Aorta (tissue), 5 donors: ENCODE measurements at regions not wholly inside any gene's neighbourhood (a gene's known extent, or its start where the extent isn't known, plus 50 kb on each side); places are given as distances from the start of the nearest gene placed in this dataset.

Experiments
- ATAC-seq: fragments of 200-7000 bp; cut with Tn5 transposase; one replicate; pipeline ENCODE4 v1.9.1; 2022; ENCODE audit warnings: moderate library complexity; ENCODE audit not compliant: low FRiP score
- DNase-seq, 2 donors: peaks; one replicate each; pipeline ENCODE4 v3.0.0-alpha.2; 2020
- H3K27ac ChIP-seq, 2 donors: one replicate each; pipeline ENCODE4 v1.5.1; 2013; ENCODE audit warnings: low read length in 2 of 2, mild to moderate bottlenecking in 2 of 2, moderate library complexity in 2 of 2, control low read depth in 1 of 2, inconsistent platforms in 1 of 2, low read depth in 1 of 2
- H3K27me3 ChIP-seq, 2 donors: one replicate each; pipeline ENCODE4 v1.6.1; 2013; ENCODE audit warnings: control low read depth in 1 of 2, low read length in 1 of 2, mild to moderate bottlenecking in 1 of 2, moderate library complexity in 1 of 2; ENCODE audit not compliant: insufficient read depth in 2 of 2, control insufficient read depth in 1 of 2
- H3K36me3 ChIP-seq, 2 donors: one replicate each; pipeline ENCODE4 v1.6.1; 2013; ENCODE audit warnings: control low read depth in 1 of 2, low read length in 1 of 2, mild to moderate bottlenecking in 1 of 2; ENCODE audit not compliant: insufficient read depth in 2 of 2, control insufficient read depth in 1 of 2
- H3K4me1 ChIP-seq, 2 donors: one replicate each; pipeline ENCODE4 v1.6.1; 2013; ENCODE audit warnings: low read length in 2 of 2, control low read depth in 1 of 2, mild to moderate bottlenecking in 1 of 2, moderate library complexity in 1 of 2; ENCODE audit not compliant: insufficient read depth in 2 of 2, control insufficient read depth in 1 of 2
- H3K4me3 ChIP-seq, 2 donors: one replicate each; pipeline ENCODE4 v1.5.1; 2013; ENCODE audit warnings: low read length in 2 of 2, control low read depth in 1 of 2, mild to moderate bottlenecking in 1 of 2
- H3K9me3 ChIP-seq: one replicate; pipeline ENCODE4 v1.6.1; 2013; ENCODE audit warnings: mild to moderate bottlenecking, low read length; ENCODE audit not compliant: control insufficient read depth
- WGBS, 2 donors: extraction: QIAGEN DNeasy Blood & Tissue Kit; methylation state at CpG; one replicate each; pipeline ENCODE4 v1.1.7; 2013; 5-methylcytosine and 5-hydroxymethylcytosine counted together
- intact Hi-C, 2 donors: fragments of 100-400 bp; cut with DNase I; formaldehyde crosslinking; loops; one replicate each; pipeline versions ENCODE4 v1.14.2 to v1.15.0; 2022
- donor health status: healthy with polysubstance abuse.
- donor health status: Bipolar disorder and iron deficiency.
- donor health status: DM: no; HTN: no; CAD: no.
- donor health status: DM: no; HTN: no; CAD: no.
- donor health status: DM: yes; HTN: yes; CAD: no.

DNA sequence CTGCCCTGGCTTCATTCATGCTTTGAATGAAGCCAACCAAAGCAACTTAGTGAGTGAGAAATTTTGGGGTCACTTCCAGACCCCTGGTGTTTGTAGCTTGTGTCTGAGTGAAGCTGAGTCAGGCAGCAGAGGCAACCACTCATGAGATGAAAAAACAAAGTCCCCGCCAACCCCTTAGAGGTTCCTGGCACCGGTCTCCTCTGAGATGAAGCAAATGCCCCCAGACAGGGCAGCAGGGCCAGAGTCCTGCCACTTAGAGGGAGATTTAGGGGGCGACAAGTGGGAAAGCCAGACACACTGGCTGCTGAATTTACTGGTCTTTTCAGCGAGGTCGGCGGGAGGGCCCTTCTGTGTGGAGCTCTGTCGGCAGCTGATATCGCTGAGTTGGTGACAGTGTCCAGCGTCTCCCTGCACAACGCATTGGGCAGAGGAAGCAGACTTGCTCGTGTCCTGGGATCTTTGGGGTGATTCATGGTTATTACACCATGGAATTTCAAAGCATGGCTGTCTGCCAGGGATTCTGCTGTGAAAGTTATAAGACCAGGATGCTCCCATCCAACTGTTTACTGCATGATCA, 482.6 kb downstream of the MIAT start:
- H3K9me3 ChIP-seq, result no peaks in the 10 kb centered on the region
- ATAC-seq (peak; percentile 56), DNase-seq (peak in 1 of 2 donors; percentile 59)
- no peaks in the 10 kb centered on the region for H3K4me1 ChIP-seq
- H3K27ac ChIP-seq, result no peak overlapping the region
- WGBS, 2 donors, result 7 to 12% methylated on average over 11 of the region's 11 CpGs
- H3K36me3 ChIP-seq, result no peaks in the 10 kb centered on the region
- intact Hi-C loops, result no loop called here
- H3K4me3 ChIP-seq, result no peak overlapping the region
- H3K27me3 ChIP-seq, result no peaks in the 10 kb centered on the region

DNA sequence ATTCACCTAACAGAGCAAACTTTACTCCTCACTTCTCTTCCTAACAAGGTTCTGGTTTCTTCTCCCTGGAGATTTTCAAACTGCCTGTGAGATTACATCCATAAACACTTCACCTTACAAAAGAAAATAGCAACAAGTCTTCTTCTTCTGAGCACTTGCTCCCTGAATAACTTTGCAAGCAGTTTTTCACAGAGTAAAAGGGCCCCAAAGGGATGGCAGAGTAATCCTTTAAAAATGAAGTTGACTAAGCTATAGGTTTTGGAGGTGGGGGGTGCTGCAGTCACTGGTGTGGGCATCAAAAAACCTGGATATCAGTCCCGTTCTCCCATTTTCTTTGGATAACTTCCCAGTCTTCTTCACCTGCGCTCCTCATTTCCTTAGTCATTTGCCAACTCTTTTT, 484.9 kb downstream of the MIAT start:
- Histone ChIP-seq H3K27ac (no peak overlapping the region), H3K4me3 (no peak overlapping the region), H3K36me3 (no peaks in the 10 kb centered on the region), H3K9me3 (no peaks in the 10 kb centered on the region), H3K4me1 (no peaks in the 10 kb centered on the region), H3K27me3 (no peaks in the 10 kb centered on the region)
- DNase-seq (no peak), ATAC-seq (no peak)
- WGBS, 2 donors, result 56 to 65% methylated on average over 2 of the region's 2 CpGs
- intact Hi-C loops, result no loop called here

DNA sequence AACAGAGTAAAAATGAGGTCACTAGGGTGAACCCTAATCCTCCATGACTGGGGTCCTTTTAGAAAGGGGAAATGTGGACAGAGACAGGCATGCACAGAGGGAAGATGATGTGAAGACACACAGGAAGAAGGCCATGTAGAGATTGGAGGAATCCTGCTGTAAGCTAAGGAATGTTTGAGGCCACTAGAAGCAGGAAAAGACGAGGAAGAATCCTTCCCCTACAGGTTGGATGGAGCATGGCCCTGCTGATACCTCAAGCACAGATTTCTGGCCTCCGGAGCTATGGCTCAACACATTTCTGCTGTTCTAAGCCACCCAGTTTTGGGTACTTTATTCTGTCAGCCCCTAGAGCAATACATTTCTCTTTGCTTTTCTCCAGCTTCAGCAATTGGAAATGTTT, 486.9 kb downstream of the MIAT start:
- 79 to 91% methylated on average over 2 of the region's 2 CpGs for WGBS, 2 donors
- no peaks in the 10 kb centered on the region for H3K4me1 ChIP-seq
- DNase-seq (no peak), ATAC-seq (no peak)
- no peaks in the 10 kb centered on the region for H3K36me3 ChIP-seq
- intact Hi-C loops, result no loop called here
- no peaks in the 10 kb centered on the region for H3K27me3 ChIP-seq
- H3K9me3 ChIP-seq, result no peaks in the 10 kb centered on the region
- no peak overlapping the region for H3K4me3 ChIP-seq
- H3K27ac ChIP-seq, result no peak overlapping the region

DNA sequence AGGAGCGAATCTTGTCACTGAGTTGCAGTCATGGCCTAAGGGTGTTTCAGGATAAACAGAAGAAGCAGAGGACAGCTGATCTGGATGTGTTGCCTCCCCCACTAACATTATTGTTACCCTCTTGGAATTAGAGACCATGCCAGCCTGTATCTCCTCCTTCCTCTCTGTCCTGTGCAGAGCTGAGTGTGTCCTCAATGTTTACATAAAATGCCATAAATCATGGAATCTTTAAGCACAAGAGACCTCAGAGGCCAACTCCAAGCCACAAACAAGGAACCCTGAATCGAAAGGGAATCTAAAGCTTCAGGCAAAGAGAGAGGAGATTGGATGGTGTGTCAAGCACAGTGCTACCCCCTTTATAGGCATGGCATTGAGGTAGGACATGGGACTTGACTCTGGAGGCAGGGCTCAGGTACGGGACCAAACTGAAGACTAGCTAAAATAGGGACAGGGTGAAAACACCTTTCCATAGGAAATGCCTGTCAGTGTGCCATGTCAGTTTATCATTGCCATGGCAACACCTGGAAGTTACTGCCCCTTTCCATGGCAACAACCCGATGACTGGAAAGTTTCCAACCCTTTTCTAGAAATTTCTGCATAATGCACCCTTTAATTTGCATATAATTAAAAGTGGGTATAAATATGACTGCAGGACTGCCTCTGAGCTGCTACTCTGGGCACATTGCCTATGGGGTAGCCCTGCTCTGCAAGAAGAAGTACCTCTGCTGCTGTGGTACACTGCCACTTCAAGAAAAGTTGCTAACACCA, 489.7 kb downstream of the MIAT start:
- intact Hi-C loops, result no loop called here

DNA sequence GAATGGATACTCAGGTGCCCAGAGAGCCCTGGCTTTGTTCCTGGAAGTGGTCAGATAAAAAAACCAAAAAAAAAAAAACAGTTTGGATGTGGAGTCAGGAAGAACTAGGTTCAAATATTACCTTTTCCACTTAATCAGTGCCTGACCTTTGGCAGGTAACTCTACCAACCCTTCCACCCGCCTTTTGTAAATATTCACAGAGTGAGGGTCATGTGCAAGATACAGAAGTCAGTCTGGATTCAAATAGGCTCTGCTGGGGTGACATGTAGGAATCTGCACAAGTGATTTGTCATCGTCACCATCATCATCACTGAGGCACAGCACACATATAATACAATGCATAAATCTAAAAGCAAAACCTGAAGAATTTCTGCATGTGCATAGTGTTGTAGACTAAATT, 490.7 kb downstream of the MIAT start:
- WGBS, 2 donors, result 78 to 86% methylated on average over 2 of the region's 2 CpGs
- intact Hi-C loops, result no loop called here
- Histone ChIP-seq H3K4me1 (no peaks in the 10 kb centered on the region), H3K9me3 (no peaks in the 10 kb centered on the region), H3K27me3 (peaks cover 0 to 2% of the 10 kb centered on the region in 2 donors), H3K36me3 (no peaks in the 10 kb centered on the region), H3K4me3 (no peak overlapping the region), H3K27ac (no peak overlapping the region)
- DNase-seq (no peak), ATAC-seq (no peak)

More for the DNA sequence above, 489.7 kb downstream of the MIAT start:
- Histone ChIP-seq H3K4me1 (no peaks in the 10 kb centered on the region), H3K27me3 (peaks cover 0 to 2% of the 10 kb centered on the region in 2 donors), H3K4me3 (no peak overlapping the region), H3K36me3 (no peaks in the 10 kb centered on the region), H3K27ac (no peak overlapping the region), H3K9me3 (no peaks in the 10 kb centered on the region)
- WGBS, 2 donors, result 90 to 92% methylated on average over 4 of the region's 4 CpGs
- ATAC-seq (no peak), DNase-seq (no peak)

DNA sequence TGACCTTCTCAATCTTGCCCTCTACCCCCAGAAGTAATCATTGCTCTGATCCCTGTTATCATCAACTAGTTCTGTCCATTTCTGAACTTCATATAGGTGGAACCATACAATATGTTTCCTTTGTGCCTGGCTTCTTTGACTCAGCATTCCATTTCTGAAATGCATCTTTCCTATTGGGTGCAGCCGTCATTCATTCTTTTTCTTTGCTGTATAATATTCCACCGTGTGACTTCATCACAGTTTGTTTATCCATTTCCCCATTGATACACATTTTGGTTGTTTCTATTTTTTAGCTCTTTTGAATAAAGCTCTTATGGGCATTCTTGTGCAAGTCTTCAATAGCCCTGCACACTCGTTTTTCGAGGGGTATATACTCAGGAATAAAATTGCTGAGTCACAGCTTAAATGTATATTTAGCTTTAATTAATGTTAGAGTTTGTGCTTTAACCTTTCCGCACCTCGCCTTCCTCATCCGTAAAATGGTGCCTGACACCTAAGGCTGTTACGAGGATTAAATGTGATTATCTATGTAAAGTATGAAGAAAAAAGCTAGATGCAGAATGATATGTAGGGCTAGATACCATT, 491.6 kb downstream of the MIAT start:
- no peak for DNase-seq
- Histone ChIP-seq H3K36me3 (no peaks in the 10 kb centered on the region), H3K27me3 (peaks cover 0 to 2% of the 10 kb centered on the region in 2 donors), H3K4me1 (no peaks in the 10 kb centered on the region), H3K27ac (no peak overlapping the region), H3K4me3 (no peak overlapping the region), H3K9me3 (no peaks in the 10 kb centered on the region)
- no peak for ATAC-seq
- intact Hi-C loops, result no loop called here
- 94 to 96% methylated on average over 8 of the region's 8 CpGs for WGBS, 2 donors

DNA sequence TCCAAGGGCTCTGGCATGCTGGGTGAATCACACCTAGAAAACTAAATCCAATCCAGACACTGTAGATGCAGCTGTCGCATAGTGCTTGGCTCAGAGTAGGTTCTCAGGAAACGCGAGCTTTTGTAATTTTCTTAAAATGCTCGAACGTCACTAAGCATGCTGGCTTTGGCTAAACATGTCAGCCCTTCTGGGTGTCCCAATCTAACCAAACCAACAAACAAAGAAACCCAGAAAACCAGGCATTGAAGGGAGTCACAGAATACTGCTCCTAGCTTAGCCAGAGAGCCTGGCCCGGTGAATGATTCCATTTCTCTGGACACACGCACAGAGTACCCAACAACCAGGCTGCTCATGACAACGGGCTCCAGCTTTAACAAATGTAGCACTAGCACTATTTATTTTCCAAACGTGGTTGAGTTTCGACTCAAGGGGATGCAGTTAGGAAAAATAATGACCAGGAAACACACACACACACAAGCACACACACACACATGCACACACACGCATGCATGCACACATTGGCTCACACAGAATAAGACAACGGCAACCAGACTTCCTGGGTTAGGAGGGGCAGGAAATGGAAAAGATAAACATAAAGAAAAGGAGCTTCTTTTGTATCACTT, 492.6 kb downstream of the MIAT start:
- WGBS, 2 donors, result 30 to 31% methylated on average over 12 of the region's 12 CpGs
- intact Hi-C loops, result no loop called here
- Histone ChIP-seq H3K27ac (no peak overlapping the region), H3K9me3 (no peaks in the 10 kb centered on the region), H3K36me3 (no peaks in the 10 kb centered on the region), H3K4me3 (no peak overlapping the region), H3K4me1 (no peaks in the 10 kb centered on the region), H3K27me3 (peaks cover 0 to 2% of the 10 kb centered on the region in 2 donors)
- ATAC-seq, result no peak
- DNase-seq, result no peak

DNA sequence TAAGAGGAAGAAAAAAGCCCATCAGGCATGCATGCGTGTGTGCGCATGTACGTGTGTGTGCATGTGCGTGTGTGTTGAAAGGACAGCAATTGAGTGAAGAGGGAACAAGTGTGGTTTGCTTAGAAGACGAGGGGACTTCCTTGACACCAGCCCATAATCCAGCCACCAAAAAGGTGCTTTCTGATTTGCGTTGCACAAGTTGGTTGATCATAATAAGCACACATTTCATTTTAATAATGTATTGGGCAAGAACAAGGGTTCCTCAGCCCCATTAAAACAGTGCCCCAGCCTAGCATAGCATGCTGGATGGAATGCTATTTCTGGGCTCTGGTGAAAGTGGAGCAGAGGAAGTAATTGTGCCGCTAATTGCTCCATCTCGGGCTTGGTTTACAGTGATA, 493.2 kb downstream of the MIAT start:
- Histone ChIP-seq H3K27ac (no peak overlapping the region), H3K4me3 (no peak overlapping the region), H3K36me3 (no peaks in the 10 kb centered on the region), H3K9me3 (no peaks in the 10 kb centered on the region), H3K27me3 (peaks cover 0 to 2% of the 10 kb centered on the region in 2 donors), H3K4me1 (no peaks in the 10 kb centered on the region)
- peak in 1 of 2 donors; percentile 59 for DNase-seq
- intact Hi-C loops, result no loop called here
- ATAC-seq, result no peak
- WGBS, 2 donors, result 71 to 73% methylated on average over 8 of the region's 8 CpGs
